Thymus (tissue), 11 donors: ENCODE measurements at regions not wholly inside any gene's neighbourhood (a gene's known extent, or its start where the extent isn't known, plus 50 kb on each side); places are given as distances from the start of the nearest gene placed in this dataset.

Experiments used
- DNase-seq, 9 donors: peaks; one replicate each; pipeline ENCODE4 v3.0.0-alpha.2; 2013; ENCODE audit warnings: low spot score in 9 of 9, low read depth in 6 of 9, missing footprints in 1 of 9
- H3K27ac ChIP-seq, 2 donors: one replicate each; pipeline ENCODE4 v1.5.1; 2013; ENCODE audit warnings: control low read depth in 1 of 2, low read depth in 1 of 2, low read length in 1 of 2, mild to moderate bottlenecking in 1 of 2, moderate library complexity in 1 of 2
- H3K27me3 ChIP-seq, 2 donors: one replicate each; pipeline ENCODE4 v1.5.1; 2013; ENCODE audit warnings: low read length in 1 of 2; ENCODE audit not compliant: control insufficient read depth in 2 of 2, insufficient read depth in 1 of 2
- H3K36me3 ChIP-seq, 2 donors: one replicate each; pipeline ENCODE4 v1.5.1; 2013; ENCODE audit warnings: low read length in 1 of 2, mild to moderate bottlenecking in 1 of 2, moderate library complexity in 1 of 2; ENCODE audit not compliant: control insufficient read depth in 2 of 2, insufficient read depth in 2 of 2
- H3K4me1 ChIP-seq, 2 donors: one replicate each; pipeline ENCODE4 v1.5.1; 2013; ENCODE audit warnings: low read length in 2 of 2; ENCODE audit not compliant: control insufficient read depth in 2 of 2, insufficient read depth in 2 of 2
- H3K4me3 ChIP-seq, 2 donors: one replicate each; pipeline ENCODE4 v1.5.1; 2013; ENCODE audit warnings: low read length in 2 of 2, control low read depth in 1 of 2, mild to moderate bottlenecking in 1 of 2
- H3K9me3 ChIP-seq, 2 donors: one replicate each; pipeline ENCODE4 v1.5.1; 2013; ENCODE audit warnings: low read length in 1 of 2, mild to moderate bottlenecking in 1 of 2; ENCODE audit not compliant: control insufficient read depth in 2 of 2, insufficient read depth in 1 of 2
- WGBS: extraction: QIAGEN DNeasy Blood & Tissue Kit; methylation state at CpG from one replicate; pipeline ENCODE4 v1.1.7; 2013; 5-methylcytosine and 5-hydroxymethylcytosine counted together
- donor health status: healthy.

DNA sequence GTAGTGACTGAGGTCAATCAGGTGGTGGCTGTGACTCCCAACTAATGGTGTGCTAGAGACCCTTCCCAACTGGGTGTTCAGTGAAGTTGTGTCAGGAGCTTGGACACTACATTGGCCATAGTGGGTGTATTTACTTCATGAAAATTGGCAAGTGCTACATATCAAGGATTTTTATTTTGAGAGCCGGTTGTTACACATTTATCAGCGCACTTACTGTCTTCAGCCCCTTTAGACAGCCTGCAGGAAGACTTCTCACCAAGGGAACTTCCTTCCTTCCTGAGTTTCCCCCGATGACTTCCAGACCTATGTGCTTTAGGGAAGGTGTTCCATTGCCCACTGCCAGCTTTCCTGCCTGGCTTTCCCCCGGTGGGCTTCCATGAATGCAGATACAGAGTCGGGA lies 261.2 kb downstream of the CBLN1 start:
- Histone ChIP-seq H3K9me3 (no peaks in the 10 kb centered on the region), H3K36me3 (no peaks in the 10 kb centered on the region), H3K4me1 (no peaks in the 10 kb centered on the region), H3K27ac (no peak overlapping the region), H3K27me3 (peaks cover 0 to 3% of the 10 kb centered on the region in 2 donors), H3K4me3 (no peak overlapping the region)
- WGBS, result 44% methylated on average over 5 of the region's 5 CpGs
- DNase-seq, result no peak

GRCh38 chr16:49019831-49020230 lies 261.8 kb downstream of the CBLN1 start:
- Histone ChIP-seq H3K27ac (no peak overlapping the region), H3K4me3 (no peak overlapping the region), H3K36me3 (no peaks in the 10 kb centered on the region), H3K4me1 (no peaks in the 10 kb centered on the region), H3K27me3 (peaks cover 0 to 3% of the 10 kb centered on the region in 2 donors), H3K9me3 (no peaks in the 10 kb centered on the region)
- no peak for DNase-seq
- WGBS, result 72% methylated on average over 13 of the region's 13 CpGs

DNA sequence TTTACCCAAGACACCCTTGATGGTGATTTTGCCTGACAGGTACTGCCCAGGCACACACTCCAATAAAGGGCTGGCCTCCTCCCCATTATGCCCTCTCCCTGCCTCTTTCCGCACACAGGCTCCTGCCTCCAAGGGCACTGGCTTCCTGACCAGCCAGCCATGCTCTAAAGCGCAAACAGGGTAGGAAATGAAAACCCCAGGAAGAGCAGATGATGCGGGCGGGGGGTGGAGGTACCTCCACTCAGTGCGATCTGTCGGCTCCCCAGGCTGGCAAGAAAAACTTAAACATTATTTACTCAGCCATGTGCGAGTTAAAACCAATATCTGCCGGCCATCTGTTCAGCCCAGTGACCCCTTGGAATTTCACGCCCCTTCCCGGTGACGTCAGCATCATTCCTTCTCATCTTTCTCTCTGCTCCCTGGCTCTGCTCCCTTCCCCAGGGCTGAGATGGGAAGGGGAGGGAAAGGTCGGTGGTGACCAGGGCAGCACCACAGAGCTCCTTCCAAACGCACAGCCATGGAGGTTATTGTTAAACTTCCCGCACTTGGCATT lies 262.5 kb downstream of the CBLN1 start:
- peaks cover 0 to 3% of the 10 kb centered on the region in 2 donors for H3K27me3 ChIP-seq
- H3K4me3 ChIP-seq, result no peak overlapping the region
- H3K36me3 ChIP-seq, result no peaks in the 10 kb centered on the region
- no peak for DNase-seq
- 22% methylated on average over 14 of the region's 14 CpGs for WGBS
- no peaks in the 10 kb centered on the region for H3K9me3 ChIP-seq
- H3K27ac ChIP-seq, result no peak overlapping the region
- no peaks in the 10 kb centered on the region for H3K4me1 ChIP-seq

GRCh38 chr16:49018259-49018931 lies 263.2 kb downstream of the CBLN1 start:
- DNase-seq, result no peak
- WGBS, result 88% methylated on average over 3 of the region's 3 CpGs

GRCh38 chr16:49017501-49017900 lies 264.1 kb downstream of the CBLN1 start:
- H3K36me3 ChIP-seq, result no peaks in the 10 kb centered on the region
- WGBS, result 66% methylated on average over 2 of the region's 2 CpGs

More at GRCh38 chr16:49018259-49018931, 263.2 kb downstream of the CBLN1 start:
- no peak overlapping the region for H3K4me3 ChIP-seq
- no peaks in the 10 kb centered on the region for H3K9me3 ChIP-seq
- no peaks in the 10 kb centered on the region for H3K4me1 ChIP-seq
- H3K36me3 ChIP-seq, result no peaks in the 10 kb centered on the region
- no peak overlapping the region for H3K27ac ChIP-seq
- H3K27me3 ChIP-seq, result peaks cover 0 to 3% of the 10 kb centered on the region in 2 donors

GRCh38 chr16:49016461-49016860 lies 265.2 kb downstream of the CBLN1 start:
- Histone ChIP-seq H3K36me3 (no peaks in the 10 kb centered on the region), H3K4me3 (no peak overlapping the region), H3K9me3 (no peaks in the 10 kb centered on the region), H3K27ac (no peak overlapping the region), H3K27me3 (peaks cover 0 to 3% of the 10 kb centered on the region in 2 donors), H3K4me1 (no peaks in the 10 kb centered on the region)
- no peak for DNase-seq
- 84% methylated on average over 8 of the region's 8 CpGs for WGBS

More at GRCh38 chr16:49017501-49017900, 264.1 kb downstream of the CBLN1 start:
- Histone ChIP-seq H3K4me3 (no peak overlapping the region), H3K27me3 (peaks cover 0 to 3% of the 10 kb centered on the region in 2 donors), H3K9me3 (no peaks in the 10 kb centered on the region), H3K4me1 (no peaks in the 10 kb centered on the region), H3K27ac (no peak overlapping the region)
- no peak for DNase-seq

DNA sequence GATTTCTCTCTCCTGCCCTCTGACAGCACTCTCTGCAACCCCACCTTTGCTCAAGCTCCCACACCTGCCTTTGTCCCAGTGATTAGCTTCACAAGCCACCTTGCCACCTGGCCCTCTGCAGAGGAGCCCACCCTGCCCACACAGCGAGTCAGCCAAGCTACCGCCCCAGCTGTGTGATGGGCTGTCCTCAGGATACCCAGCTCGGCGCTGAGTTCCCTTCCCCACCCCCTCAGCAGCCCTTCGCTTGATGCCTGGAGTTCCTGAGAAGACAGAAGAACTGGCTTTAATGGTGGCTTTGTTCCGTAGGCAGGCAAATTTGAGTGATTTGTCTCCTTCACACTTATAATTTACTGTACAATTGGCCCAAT lies 266.4 kb downstream of the CBLN1 start:
- H3K4me3 ChIP-seq, result no peak overlapping the region
- no peak overlapping the region for H3K27ac ChIP-seq
- H3K9me3 ChIP-seq, result no peaks in the 10 kb centered on the region
- no peaks in the 10 kb centered on the region for H3K4me1 ChIP-seq
- no peak for DNase-seq
- 27% methylated on average over 6 of the region's 6 CpGs for WGBS
- no peaks in the 10 kb centered on the region for H3K36me3 ChIP-seq
- H3K27me3 ChIP-seq, result peaks cover 0 to 3% of the 10 kb centered on the region in 2 donors

GRCh38 chr16:49014277-49015224 lies 267.1 kb downstream of the CBLN1 start:
- 75% methylated on average over 15 of the region's 15 CpGs for WGBS
- Histone ChIP-seq H3K27ac (no peak overlapping the region), H3K27me3 (no peaks in the 10 kb centered on the region), H3K36me3 (no peaks in the 10 kb centered on the region), H3K4me3 (no peak overlapping the region), H3K4me1 (no peaks in the 10 kb centered on the region), H3K9me3 (no peaks in the 10 kb centered on the region)
- no peak for DNase-seq

DNA sequence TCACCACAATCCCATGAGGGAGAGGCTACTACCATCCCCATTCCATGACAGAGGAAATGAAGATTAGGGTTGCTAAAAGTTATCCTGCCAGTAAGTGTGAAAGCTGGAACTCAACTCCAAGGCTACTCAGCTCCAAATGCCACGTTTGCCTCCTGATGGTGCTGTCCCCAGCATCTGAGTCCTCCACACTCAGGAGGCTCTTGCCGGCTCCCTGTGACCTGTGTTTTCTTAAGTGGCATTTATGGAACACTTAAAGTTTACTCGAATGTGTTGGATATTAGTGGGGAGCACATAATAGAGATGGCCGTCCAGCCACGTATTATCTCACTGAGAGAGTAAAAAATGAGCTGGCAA lies 267.9 kb downstream of the CBLN1 start:
- no peak overlapping the region for H3K27ac ChIP-seq
- H3K27me3 ChIP-seq, result no peaks in the 10 kb centered on the region
- H3K4me1 ChIP-seq, result no peaks in the 10 kb centered on the region
- no peak overlapping the region for H3K4me3 ChIP-seq
- no peaks in the 10 kb centered on the region for H3K9me3 ChIP-seq
- WGBS, result 84% methylated on average over 5 of the region's 5 CpGs
- no peaks in the 10 kb centered on the region for H3K36me3 ChIP-seq
- no peak for DNase-seq
